ENCODE measurements at regions not wholly inside any gene's neighbourhood (a gene's known extent, or its start where the extent isn't known, plus 50 kb on each side); places are given as distances from the start of the nearest gene placed in this dataset.

DNA sequence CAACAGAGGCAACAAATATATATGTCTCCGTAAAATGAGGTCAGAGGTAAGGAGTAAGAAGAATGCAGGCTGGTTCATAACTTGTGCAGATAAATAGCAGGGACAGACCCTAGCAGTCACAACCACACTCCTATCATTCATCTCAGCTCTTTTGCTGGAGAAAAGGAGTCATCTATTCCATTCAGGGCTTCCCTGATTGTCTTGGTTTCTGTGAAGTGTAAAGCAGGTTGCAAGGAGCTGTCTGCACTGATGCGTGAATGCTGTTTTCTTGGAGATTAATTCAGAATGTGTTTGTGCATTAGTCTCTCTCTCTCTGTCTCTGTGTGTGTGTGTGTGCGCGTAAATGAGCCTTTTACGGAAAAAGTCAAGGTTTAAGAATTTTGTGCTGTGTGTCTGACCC is 643.3 kb upstream of the SORCS1 start:
- no peak overlapping the region for H3K27ac ChIP-seq (ENCODE audit: extremely low read depth, low read depth, low read length)
- TF ChIP-seq ZBTB10 (tag by site-specific recombination; IDR thresholded peaks at IDR 0.05), result no peak
- TF ChIP-seq ZNF747 (tag by site-specific recombination; IDR thresholded peaks at IDR 0.05), result no peak
- TF ChIP-seq ZNF202 (tag by site-specific recombination; IDR thresholded peaks at IDR 0.05; ENCODE audit: borderline replicate concordance), result no peak
- TF ChIP-seq GLIS1 (tag by site-specific recombination; IDR thresholded peaks at IDR 0.05), result no peak
- no peak for TF ChIP-seq ZBTB6 (tag by site-specific recombination; IDR thresholded peaks at IDR 0.05)
- TF ChIP-seq ZNF530 (tag by site-specific recombination; IDR thresholded peaks at IDR 0.05; ENCODE audit: low read depth), result no peak
- TF ChIP-seq ZBTB1 (tag by site-specific recombination; IDR thresholded peaks at IDR 0.05), result no peak
- TF ChIP-seq ZBTB8A (tag by site-specific recombination; IDR thresholded peaks at IDR 0.05), result no peak
- no peak for TF ChIP-seq ZNF521 (tag by site-specific recombination; IDR thresholded peaks at IDR 0.05)
- no peak for TF ChIP-seq ZNF776 (tag by site-specific recombination; IDR thresholded peaks at IDR 0.05; ENCODE audit: borderline replicate concordance)
- TF ChIP-seq ATF2 (tag by site-specific recombination; IDR thresholded peaks at IDR 0.05; ENCODE audit: low read depth), result no peak
- TF ChIP-seq, protein P1, sequence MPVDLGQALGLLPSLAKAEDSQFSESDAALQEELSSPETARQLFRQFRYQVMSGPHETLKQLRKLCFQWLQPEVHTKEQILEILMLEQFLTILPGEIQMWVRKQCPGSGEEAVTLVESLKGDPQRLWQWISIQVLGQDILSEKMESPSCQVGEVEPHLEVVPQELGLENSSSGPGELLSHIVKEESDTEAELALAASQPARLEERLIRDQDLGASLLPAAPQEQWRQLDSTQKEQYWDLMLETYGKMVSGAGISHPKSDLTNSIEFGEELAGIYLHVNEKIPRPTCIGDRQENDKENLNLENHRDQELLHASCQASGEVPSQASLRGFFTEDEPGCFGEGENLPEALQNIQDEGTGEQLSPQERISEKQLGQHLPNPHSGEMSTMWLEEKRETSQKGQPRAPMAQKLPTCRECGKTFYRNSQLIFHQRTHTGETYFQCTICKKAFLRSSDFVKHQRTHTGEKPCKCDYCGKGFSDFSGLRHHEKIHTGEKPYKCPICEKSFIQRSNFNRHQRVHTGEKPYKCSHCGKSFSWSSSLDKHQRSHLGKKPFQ (tag by site-specific recombination; IDR thresholded peaks at IDR 0.05), result no peak
- TF ChIP-seq ZNF311 (tag by site-specific recombination; IDR thresholded peaks at IDR 0.05; ENCODE audit: borderline replicate concordance), result no peak
- no peak for TF ChIP-seq GLI2 (tag by site-specific recombination; IDR thresholded peaks at IDR 0.05; ENCODE audit: borderline replicate concordance, low read depth)
- no peak for TF ChIP-seq KLF8 (tag by site-specific recombination; IDR thresholded peaks at IDR 0.05)
- H3K9me3 ChIP-seq (ENCODE audit: control insufficient read depth, insufficient read depth, low read depth, low read length), result no peaks in the 10 kb centered on the region
- ChIA-PET POLR2A (no interaction called here), CTCF (no interaction called here)
- H3K4me1 ChIP-seq (ENCODE audit: control insufficient read depth, insufficient read depth, low read length), result no peaks in the 10 kb centered on the region
- no peaks in the 10 kb centered on the region for H3K36me3 ChIP-seq (ENCODE audit: control insufficient read depth in 2 of 2, insufficient read depth in 1 of 2, low read length in 2 of 2)
- no peak overlapping the region for H3K4me3 ChIP-seq (ENCODE audit: low read depth, low read length)

GRCh38 chr10:107806026-107806425 is 641.5 kb upstream of the SORCS1 start:
- no peaks in the 10 kb centered on the region for H3K4me1 ChIP-seq (ENCODE audit: control insufficient read depth, insufficient read depth, low read length)
- POLR2A ChIA-PET, result no interaction called here
- H3K27ac ChIP-seq (ENCODE audit: extremely low read depth, low read depth, low read length), result no peak overlapping the region
- TF ChIP-seq, protein P2, sequence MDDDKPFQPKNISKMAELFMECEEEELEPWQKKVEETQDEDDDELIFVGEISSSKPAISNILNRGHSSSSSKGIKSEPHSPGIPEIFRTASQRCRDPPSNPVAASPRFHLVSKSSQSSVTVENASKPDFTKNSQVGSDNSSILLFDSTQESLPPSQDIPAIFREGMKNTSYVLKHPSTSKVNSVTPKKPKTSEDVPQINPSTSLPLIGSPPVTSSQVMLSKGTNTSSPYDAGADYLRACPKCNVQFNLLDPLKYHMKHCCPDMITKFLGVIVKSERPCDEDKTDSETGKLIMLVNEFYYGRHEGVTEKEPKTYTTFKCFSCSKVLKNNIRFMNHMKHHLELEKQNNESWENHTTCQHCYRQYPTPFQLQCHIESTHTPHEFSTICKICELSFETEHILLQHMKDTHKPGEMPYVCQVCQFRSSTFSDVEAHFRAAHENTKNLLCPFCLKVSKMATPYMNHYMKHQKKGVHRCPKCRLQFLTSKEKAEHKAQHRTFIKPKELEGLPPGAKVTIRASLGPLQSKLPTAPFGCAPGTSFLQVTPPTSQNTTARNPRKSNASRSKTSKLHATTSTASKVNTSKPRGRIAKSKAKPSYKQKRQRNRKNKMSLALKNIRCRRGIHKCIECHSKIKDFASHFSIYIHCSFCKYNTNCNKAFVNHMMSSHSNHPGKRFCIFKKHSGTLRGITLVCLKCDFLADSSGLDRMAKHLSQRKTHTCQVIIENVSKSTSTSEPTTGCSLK (tag by site-specific recombination; IDR thresholded peaks at IDR 0.05), result no peak
- TF ChIP-seq ZSCAN4 (tag by site-specific recombination; IDR thresholded peaks at IDR 0.05) (no peak), ZNF133 (tag by site-specific recombination; IDR thresholded peaks at IDR 0.05) (no peak), SETDB1 (IDR thresholded peaks at IDR 0.05; ENCODE audit: insufficient read length, low read length) (no peak), ZNF423 (tag by site-specific recombination; IDR thresholded peaks at IDR 0.05) (no peak), KLF8 (tag by site-specific recombination; IDR thresholded peaks at IDR 0.05) (no peak), ZNF660 (tag by site-specific recombination; IDR thresholded peaks at IDR 0.05) (no peak)
- CTCF ChIA-PET, result interaction anchor here (0.7 to 1.0 kb wide), 2 partner anchors 9 to 901 kb away, joined by 3 to 4 read pairs; no protein-coding TSS in a partner anchor
- H3K4me3 ChIP-seq (ENCODE audit: low read depth, low read length), result no peak overlapping the region
- no peaks in the 10 kb centered on the region for H3K9me3 ChIP-seq (ENCODE audit: control insufficient read depth, insufficient read depth, low read depth, low read length)
- no peaks in the 10 kb centered on the region for H3K36me3 ChIP-seq (ENCODE audit: control insufficient read depth in 2 of 2, insufficient read depth in 1 of 2, low read length in 2 of 2)
